K562 (cell line): ENCODE measurements at regions not wholly inside any gene's neighbourhood (a gene's known extent, or its start where the extent isn't known, plus 50 kb on each side); places are given as distances from the start of the nearest gene placed in this dataset.

Experiments
- BACH1 ChIP-seq: fragments of 200-800 bp; sonication (Bioruptor generic); IDR thresholded peaks from 2 replicates; pipeline ENCODE4 v1.6.1; 2016; ENCODE audit warnings: missing genetic modification characterization, missing compliant biosample characterization
- CCAR2 ChIP-seq: fragments of 200-400 bp; formaldehyde crosslinking; IDR thresholded peaks from 2 replicates; pipeline ENCODE4 v1.6.1; 2017; ENCODE audit warnings: mild to moderate bottlenecking, low read depth, low read length
- ELK1 ChIP-seq: sonication (generic); formaldehyde crosslinking; IDR thresholded peaks from 2 replicates; pipeline ENCODE4 v1.8.1; 2022; ENCODE audit warnings: missing genetic modification reagents
- FOS ChIP-seq: IDR thresholded peaks from 3 replicates; pipeline ENCODE4 v1.6.1; 2011; ENCODE audit not compliant: insufficient read length; ENCODE audit errors: extremely low read depth
- FOXM1 ChIP-seq, 2 experiments: fragments of 450-650 bp in 1 of 2; sonication (generic) in 1 of 2; formaldehyde crosslinking in 1 of 2; IDR thresholded peaks; 2 replicates each; pipeline versions ENCODE4 v1.6.1 to v1.9.0; 2017 to 2022; ENCODE audit warnings: low read depth in 2 of 2, mild to moderate bottlenecking in 2 of 2, missing genetic modification reagents in 1 of 2, moderate library complexity in 1 of 2
- HMG20B ChIP-seq: fragments of 250-450 bp; sonication (Bioruptor Pico); IDR thresholded peaks from 2 replicates; pipeline ENCODE4 v1.5.0; 2021; ENCODE audit warnings: mild to moderate bottlenecking
- JUN ChIP-seq, 2 experiments: sonication (generic) in 1 of 2; formaldehyde crosslinking in 1 of 2; IDR thresholded peaks; 2 replicates each; pipeline versions ENCODE4 v1.6.1 to v1.8.0; 2012 to 2022; ENCODE audit warnings: borderline replicate concordance in 2 of 2, mild to moderate bottlenecking in 2 of 2, improper control_type of control experiment in 1 of 2, low read depth in 1 of 2, low read length in 1 of 2, missing genetic modification reagents in 1 of 2
- MAFK ChIP-seq: IDR thresholded peaks from 2 replicates; pipeline ENCODE4 v1.6.1; 2011; ENCODE audit warnings: low read length, improper control_type of control experiment
- MTA1 ChIP-seq: fragments of 450-650 bp; IDR thresholded peaks from 2 replicates; pipeline ENCODE4 v1.6.1; 2017; ENCODE audit warnings: borderline replicate concordance
- U2AF1 ChIP-seq: fragments of 200-400 bp; formaldehyde crosslinking; optimal IDR thresholded peaks from 2 replicates; pipeline ENCODE3; 2017; ENCODE audit warnings: mild to moderate bottlenecking, low read depth, low read length, moderate library complexity
- ZZZ3 ChIP-seq: fragments of 450-650 bp; IDR thresholded peaks from 2 replicates; pipeline ENCODE4 v1.6.1; 2016; ENCODE audit warnings: antibody characterized with exemption, mild to moderate bottlenecking, moderate library complexity
- TF ChIP-seq, protein P1 (sequence below): IDR thresholded peaks from 2 replicates; pipeline ENCODE4 v1.6.1; 2011; ENCODE audit not compliant: insufficient read length; ENCODE audit errors: extremely low read depth
- TF ChIP-seq, protein P2 (sequence below), 2 experiments: fragments of 450-650 bp in 1 of 2; IDR thresholded peaks; 2 replicates each; pipeline ENCODE4 v1.6.1; 2011 to 2017; ENCODE audit warnings: low read depth in 2 of 2, antibody characterized with exemption in 1 of 2, borderline replicate concordance in 1 of 2, low read length in 1 of 2, mild to moderate bottlenecking in 1 of 2, mixed read lengths in 1 of 2; ENCODE audit not compliant: control insufficient read depth in 1 of 2
- TF ChIP-seq, protein P3 (sequence below): fragments of 450-650 bp; IDR thresholded peaks from 2 replicates; pipeline ENCODE4 v1.6.1; 2018; ENCODE audit not compliant: partially characterized antibody

DNA sequence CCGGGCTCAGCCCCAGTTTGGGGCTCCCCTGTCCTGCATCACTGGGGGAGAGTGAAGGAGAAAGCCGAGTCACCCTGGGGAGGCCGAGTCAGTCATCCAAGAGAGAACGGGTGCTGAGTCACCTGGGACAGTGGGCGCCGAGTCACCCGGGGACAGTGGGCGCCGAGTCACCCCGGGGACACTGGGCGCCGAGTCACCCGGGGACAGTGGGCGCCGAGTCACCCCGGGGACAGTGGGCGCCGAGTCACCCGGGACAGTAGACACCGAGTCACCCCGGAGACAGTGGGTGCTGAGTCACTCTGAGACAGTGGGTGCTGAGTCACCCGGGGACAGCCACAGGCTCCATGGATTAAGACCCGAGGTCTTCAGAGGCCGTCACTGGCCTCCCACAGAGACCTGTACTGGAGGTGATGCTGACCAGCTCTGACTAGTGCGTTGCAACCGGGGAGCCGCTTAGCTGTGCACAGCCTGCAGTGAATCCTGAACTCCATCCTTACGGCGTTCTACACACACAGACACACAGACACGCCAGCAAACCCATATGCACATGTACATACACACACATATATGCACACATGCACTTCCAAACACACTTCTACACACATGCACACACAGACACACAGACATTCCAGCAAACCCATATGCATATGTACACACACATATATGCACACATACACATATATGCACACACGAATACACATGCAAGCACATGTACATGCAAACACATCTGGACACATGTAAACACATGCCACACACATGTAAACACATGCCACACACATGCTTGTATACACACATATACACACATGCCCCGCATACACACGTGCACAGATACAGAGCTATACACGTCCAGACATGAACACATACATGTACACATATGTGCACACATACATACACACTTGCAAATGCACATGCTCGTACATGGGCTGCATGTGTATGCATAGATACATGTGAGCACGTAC lies 64.9 kb upstream of the GALNT9 start (continued):
- TF ChIP-seq ELK1 (CRISPR knock-in tag), result no peak
- TF ChIP-seq, protein P1, sequence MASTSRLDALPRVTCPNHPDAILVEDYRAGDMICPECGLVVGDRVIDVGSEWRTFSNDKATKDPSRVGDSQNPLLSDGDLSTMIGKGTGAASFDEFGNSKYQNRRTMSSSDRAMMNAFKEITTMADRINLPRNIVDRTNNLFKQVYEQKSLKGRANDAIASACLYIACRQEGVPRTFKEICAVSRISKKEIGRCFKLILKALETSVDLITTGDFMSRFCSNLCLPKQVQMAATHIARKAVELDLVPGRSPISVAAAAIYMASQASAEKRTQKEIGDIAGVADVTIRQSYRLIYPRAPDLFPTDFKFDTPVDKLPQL, result no peak
- TF ChIP-seq HMG20B (CRISPR knock-in tag), result no peak
- no peak for TF ChIP-seq CCAR2
- peak; percentile 71; the same call in 1 of the 2 replicates for TF ChIP-seq JUN (IDR thresholded peaks at IDR 0.05; ENCODE audit: borderline replicate concordance, low read depth, low read length)
- TF ChIP-seq JUN (CRISPR knock-in tag; IDR thresholded peaks at IDR 0.05; ENCODE audit: borderline replicate concordance), result 0 out of 2 replicates have a peak, but pooled peaks have one; percentile 40
- TF ChIP-seq U2AF1, result no peak
- TF ChIP-seq, protein P2, sequence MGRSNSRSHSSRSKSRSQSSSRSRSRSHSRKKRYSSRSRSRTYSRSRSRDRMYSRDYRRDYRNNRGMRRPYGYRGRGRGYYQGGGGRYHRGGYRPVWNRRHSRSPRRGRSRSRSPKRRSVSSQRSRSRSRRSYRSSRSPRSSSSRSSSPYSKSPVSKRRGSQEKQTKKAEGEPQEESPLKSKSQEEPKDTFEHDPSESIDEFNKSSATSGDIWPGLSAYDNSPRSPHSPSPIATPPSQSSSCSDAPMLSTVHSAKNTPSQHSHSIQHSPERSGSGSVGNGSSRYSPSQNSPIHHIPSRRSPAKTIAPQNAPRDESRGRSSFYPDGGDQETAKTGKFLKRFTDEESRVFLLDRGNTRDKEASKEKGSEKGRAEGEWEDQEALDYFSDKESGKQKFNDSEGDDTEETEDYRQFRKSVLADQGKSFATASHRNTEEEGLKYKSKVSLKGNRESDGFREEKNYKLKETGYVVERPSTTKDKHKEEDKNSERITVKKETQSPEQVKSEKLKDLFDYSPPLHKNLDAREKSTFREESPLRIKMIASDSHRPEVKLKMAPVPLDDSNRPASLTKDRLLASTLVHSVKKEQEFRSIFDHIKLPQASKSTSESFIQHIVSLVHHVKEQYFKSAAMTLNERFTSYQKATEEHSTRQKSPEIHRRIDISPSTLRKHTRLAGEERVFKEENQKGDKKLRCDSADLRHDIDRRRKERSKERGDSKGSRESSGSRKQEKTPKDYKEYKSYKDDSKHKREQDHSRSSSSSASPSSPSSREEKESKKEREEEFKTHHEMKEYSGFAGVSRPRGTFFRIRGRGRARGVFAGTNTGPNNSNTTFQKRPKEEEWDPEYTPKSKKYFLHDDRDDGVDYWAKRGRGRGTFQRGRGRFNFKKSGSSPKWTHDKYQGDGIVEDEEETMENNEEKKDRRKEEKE (IDR thresholded peaks at IDR 0.05; ENCODE audit: borderline replicate concordance in 1 of 2, control insufficient read depth in 1 of 2, low read depth in 2 of 2, low read length in 1 of 2), result no peak
- TF ChIP-seq, protein P3, sequence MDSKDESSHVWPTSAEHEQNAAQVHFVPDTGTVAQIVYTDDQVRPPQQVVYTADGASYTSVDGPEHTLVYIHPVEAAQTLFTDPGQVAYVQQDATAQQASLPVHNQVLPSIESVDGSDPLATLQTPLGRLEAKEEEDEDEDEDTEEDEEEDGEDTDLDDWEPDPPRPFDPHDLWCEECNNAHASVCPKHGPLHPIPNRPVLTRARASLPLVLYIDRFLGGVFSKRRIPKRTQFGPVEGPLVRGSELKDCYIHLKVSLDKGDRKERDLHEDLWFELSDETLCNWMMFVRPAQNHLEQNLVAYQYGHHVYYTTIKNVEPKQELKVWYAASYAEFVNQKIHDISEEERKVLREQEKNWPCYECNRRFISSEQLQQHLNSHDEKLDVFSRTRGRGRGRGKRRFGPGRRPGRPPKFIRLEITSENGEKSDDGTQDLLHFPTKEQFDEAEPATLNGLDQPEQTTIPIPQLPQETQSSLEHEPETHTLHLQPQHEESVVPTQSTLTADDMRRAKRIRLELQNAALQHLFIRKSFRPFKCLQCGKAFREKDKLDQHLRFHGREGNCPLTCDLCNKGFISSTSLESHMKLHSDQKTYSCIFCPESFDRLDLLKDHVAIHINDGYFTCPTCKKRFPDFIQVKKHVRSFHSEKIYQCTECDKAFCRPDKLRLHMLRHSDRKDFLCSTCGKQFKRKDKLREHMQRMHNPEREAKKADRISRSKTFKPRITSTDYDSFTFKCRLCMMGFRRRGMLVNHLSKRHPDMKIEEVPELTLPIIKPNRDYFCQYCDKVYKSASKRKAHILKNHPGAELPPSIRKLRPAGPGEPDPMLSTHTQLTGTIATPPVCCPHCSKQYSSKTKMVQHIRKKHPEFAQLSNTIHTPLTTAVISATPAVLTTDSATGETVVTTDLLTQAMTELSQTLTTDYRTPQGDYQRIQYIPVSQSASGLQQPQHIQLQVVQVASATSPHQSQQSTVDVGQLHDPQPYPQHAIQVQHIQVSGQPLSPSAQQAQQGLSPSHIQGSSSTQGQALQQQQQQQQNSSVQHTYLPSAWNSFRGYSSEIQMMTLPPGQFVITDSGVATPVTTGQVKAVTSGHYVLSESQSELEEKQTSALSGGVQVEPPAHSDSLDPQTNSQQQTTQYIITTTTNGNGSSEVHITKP, result no peak
- TF ChIP-seq FOXM1 (IDR thresholded peaks at IDR 0.05; ENCODE audit: low read depth), result no peak
- no peak for TF ChIP-seq FOXM1 (CRISPR knock-in tag; IDR thresholded peaks at IDR 0.05; ENCODE audit: low read depth)
- peak; percentile 85 for TF ChIP-seq MTA1
- TF ChIP-seq ZZZ3, result no peak
- peak; percentile 93; the same call in 1 of the 2 replicates for TF ChIP-seq BACH1 (tag)
- no peak for TF ChIP-seq FOS
- TF ChIP-seq MAFK, result peak; percentile 57; the same call in 1 of the 2 replicates
